Right atrium auricular region (tissue), 2 donors: ENCODE measurements at regions not wholly inside any gene's neighbourhood (a gene's known extent, or its start where the extent isn't known, plus 50 kb on each side); places are given as distances from the start of the nearest gene placed in this dataset.

Source experiments
- DNase-seq: peaks from one replicate; pipeline ENCODE4 v3.0.0-alpha.2; 2019; ENCODE audit warnings: low spot score
- H3K27ac ChIP-seq, 2 donors: fragments of 200-600 bp; sonication (generic); 1 replicate in 1 of 2; 2 replicates in 1 of 2; pipeline ENCODE4 v1.5.1; 2016 to 2019
- H3K27me3 ChIP-seq, 2 donors: fragments of 200-600 bp; sonication (generic); one replicate each; pipeline versions ENCODE4 v1.5.1 to v1.6.0; 2017 to 2019
- H3K36me3 ChIP-seq: fragments of 200-600 bp; sonication (generic); one replicate; pipeline ENCODE4 v1.5.1; 2016
- H3K4me1 ChIP-seq, 2 donors: fragments of 200-600 bp; sonication (generic); one replicate each; pipeline versions ENCODE4 v1.5.1 to v1.6.0; 2017 to 2019
- H3K4me3 ChIP-seq, 2 donors: fragments of 200-600 bp; sonication (generic); 1 replicate in 1 of 2; 2 replicates in 1 of 2; pipeline ENCODE4 v1.5.1; 2017 to 2019; ENCODE audit warnings: mild to moderate bottlenecking in 1 of 2, moderate library complexity in 1 of 2
- H3K9me3 ChIP-seq, 2 donors: fragments of 200-600 bp; sonication (generic); one replicate each; pipeline ENCODE4 v1.5.1; 2019
- CTCF ChIP-seq, 2 donors: fragments of 200-600 bp; sonication (generic); IDR thresholded peaks; one replicate each; pipeline ENCODE4 v1.5.1; 2019; ENCODE audit warnings: antibody characterized with exemption in 2 of 2

DNA sequence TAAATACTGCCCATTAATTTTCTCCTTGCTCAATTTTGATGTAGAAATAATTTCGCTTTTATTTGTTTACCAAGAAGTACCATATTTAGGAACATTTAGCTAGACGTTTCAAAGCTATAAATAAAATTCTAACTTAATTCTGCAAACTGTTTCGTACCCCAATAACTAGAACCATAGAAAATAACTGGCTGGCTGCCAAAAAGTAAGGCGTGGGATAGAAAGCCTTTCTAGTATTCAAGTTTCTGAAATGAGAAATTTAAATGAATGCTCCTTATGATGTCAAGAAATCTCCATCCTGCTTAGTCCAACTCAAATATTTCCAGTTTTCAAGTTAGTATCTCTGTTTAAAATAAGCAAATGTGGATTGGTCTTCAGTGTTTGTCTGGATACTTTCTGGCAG is 167.4 kb downstream of the FBXO8 start:
- no peak for TF ChIP-seq CTCF (IDR thresholded peaks at IDR 0.05)
- Histone ChIP-seq H3K4me1 (peaks cover 0 to 15% of the 10 kb centered on the region in 2 donors), H3K36me3 (no peaks in the 10 kb centered on the region), H3K4me3 (no peak overlapping the region), H3K27ac (no peak overlapping the region), H3K27me3 (no peaks in the 10 kb centered on the region), H3K9me3 (no peaks in the 10 kb centered on the region)
- no peak for DNase-seq

DNA sequence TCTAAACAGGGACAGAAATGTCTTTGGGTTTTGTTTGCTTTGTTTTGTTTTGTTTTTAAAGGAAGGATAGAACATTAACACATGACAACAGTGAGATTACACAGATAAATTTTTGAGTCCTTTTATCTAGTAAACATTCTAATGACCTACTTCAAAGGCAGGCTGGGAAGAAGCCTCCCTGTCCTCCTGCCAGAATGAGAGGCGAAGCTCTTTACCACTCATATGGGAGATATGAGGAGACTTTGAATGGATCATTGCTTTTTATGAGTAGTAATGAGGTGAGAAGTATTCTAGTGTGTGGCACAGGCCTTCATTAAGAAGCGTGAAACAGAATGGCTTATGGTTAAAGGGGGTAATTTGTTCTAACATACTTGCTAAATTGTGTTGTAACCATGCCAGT is 172.0 kb downstream of the FBXO8 start:
- peak overlapping the region in 1 of 2 donors; percentile 35 for H3K27ac ChIP-seq
- TF ChIP-seq CTCF (IDR thresholded peaks at IDR 0.05): no peak
- no peak for DNase-seq
- no peaks in the 10 kb centered on the region for H3K9me3 ChIP-seq
- peaks cover 0 to 3% of the 10 kb centered on the region in 2 donors for H3K4me1 ChIP-seq
- no peak overlapping the region for H3K4me3 ChIP-seq
- H3K36me3 ChIP-seq: no peaks in the 10 kb centered on the region
- no peaks in the 10 kb centered on the region for H3K27me3 ChIP-seq

DNA sequence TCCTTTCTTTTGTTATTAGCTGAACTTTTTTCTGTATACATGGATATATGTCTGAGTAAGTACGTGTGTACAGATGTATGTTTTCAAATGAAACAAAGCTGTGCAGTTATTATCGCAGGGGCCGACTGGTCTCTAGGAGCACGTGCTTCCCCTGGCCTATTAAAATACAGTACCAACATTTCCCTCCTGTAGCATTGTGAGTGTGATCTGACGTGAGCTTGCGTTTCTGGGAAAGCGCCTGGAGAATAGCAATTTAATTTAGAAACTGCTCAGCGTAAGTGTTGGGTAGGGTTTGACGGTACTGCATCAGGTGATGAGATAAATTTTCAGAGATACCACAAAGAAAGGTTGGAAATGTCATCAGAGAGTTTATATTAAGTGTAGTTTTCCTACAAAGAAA is 173.3 kb downstream of the FBXO8 start:
- H3K4me1 ChIP-seq: no peaks in the 10 kb centered on the region

DNA sequence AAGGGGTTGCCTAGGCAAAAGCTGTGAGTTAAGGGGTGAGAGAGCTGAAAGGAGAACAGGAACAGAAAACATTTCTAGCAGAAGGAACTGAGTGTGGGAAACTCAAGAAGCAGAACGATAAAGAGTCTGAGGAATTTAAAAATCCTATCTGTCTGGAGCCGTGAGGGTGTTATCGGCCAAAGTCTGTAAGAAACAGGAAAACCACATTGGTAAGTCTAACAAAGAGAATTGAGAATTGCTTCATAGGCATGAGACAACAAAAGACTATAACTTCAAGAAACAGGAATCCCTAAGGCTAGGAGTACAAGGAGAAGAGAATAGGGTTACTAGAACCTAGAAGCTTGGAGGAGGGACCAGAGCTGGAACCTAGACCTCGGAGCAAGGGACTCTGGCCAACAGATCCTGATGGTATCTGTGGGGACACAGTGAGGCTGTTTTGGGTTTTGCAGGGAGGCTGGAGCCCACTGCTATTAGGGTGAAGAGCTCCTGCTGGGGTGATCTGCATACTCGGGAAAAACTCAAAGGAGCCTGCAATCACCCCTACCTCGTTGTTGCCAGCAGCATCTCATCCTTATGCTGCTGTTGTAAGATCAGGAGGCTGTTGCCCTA is 175.6 kb downstream of the FBXO8 start:
- no peak overlapping the region for H3K4me3 ChIP-seq
- H3K27ac ChIP-seq: no peak overlapping the region
- H3K9me3 ChIP-seq: no peaks in the 10 kb centered on the region
- DNase-seq: no peak
- H3K36me3 ChIP-seq: no peaks in the 10 kb centered on the region
- no peaks in the 10 kb centered on the region for H3K27me3 ChIP-seq
- no peaks in the 10 kb centered on the region for H3K4me1 ChIP-seq
- no peak for TF ChIP-seq CTCF (IDR thresholded peaks at IDR 0.05)

More for the DNA sequence above, 173.3 kb downstream of the FBXO8 start:
- DNase-seq: no peak
- Histone ChIP-seq H3K36me3 (no peaks in the 10 kb centered on the region), H3K9me3 (no peaks in the 10 kb centered on the region), H3K27me3 (no peaks in the 10 kb centered on the region), H3K4me3 (no peak overlapping the region), H3K27ac (no peak overlapping the region)
- no peak for TF ChIP-seq CTCF (IDR thresholded peaks at IDR 0.05)

- no peak overlapping the region for H3K4me3 ChIP-seq
- no peaks in the 10 kb centered on the region for H3K36me3 ChIP-seq
- H3K27ac ChIP-seq: no peak overlapping the region
- DNase-seq: no peak
- no peaks in the 10 kb centered on the region for H3K27me3 ChIP-seq
- no peaks in the 10 kb centered on the region for H3K9me3 ChIP-seq
- H3K4me1 ChIP-seq: no peaks in the 10 kb centered on the region
- no peak for TF ChIP-seq CTCF (IDR thresholded peaks at IDR 0.05)
These were observed 178.3 kb downstream of the FBXO8 start for GRCh38 chr4:174105202-174105601.

- Histone ChIP-seq H3K36me3 (no peaks in the 10 kb centered on the region), H3K27ac (no peak overlapping the region), H3K4me3 (no peak overlapping the region), H3K4me1 (no peaks in the 10 kb centered on the region), H3K9me3 (no peaks in the 10 kb centered on the region), H3K27me3 (no peaks in the 10 kb centered on the region)
- no peak for DNase-seq
- TF ChIP-seq CTCF (IDR thresholded peaks at IDR 0.05): no peak
These were observed 182.6 kb downstream of the FBXO8 start for GRCh38 chr4:174100910-174101309.
